OCI-LY1 (cell line): ENCODE measurements at regions not wholly inside any gene's neighbourhood (a gene's known extent, or its start where the extent isn't known, plus 50 kb on each side); places are given as distances from the start of the nearest gene placed in this dataset.
"Not testable (repeated sequence)": the region's sequence is repeated elsewhere in the genome, so short reads cannot be mapped to it uniquely, and the experiment has no call there.

Experiments
- EZH2 ChIP-seq: fragments of 200-600 bp; sonication (generic), shearing (Covaris generic); IDR thresholded peaks from 2 replicates; pipeline ENCODE4 v1.8.0; 2017; ENCODE audit warnings: borderline replicate concordance, mixed run types, mild to moderate bottlenecking, antibody characterized with exemption, low read length, moderate library complexity, mixed read lengths
- TF ChIP-seq, protein P1 (sequence below): fragments of 200-600 bp; sonication (generic), shearing (Covaris generic); IDR thresholded peaks from 2 replicates; pipeline ENCODE4 v1.5.1; 2017; ENCODE audit warnings: mild to moderate bottlenecking, antibody characterized with exemption, low read length, moderate library complexity, mixed read lengths

DNA sequence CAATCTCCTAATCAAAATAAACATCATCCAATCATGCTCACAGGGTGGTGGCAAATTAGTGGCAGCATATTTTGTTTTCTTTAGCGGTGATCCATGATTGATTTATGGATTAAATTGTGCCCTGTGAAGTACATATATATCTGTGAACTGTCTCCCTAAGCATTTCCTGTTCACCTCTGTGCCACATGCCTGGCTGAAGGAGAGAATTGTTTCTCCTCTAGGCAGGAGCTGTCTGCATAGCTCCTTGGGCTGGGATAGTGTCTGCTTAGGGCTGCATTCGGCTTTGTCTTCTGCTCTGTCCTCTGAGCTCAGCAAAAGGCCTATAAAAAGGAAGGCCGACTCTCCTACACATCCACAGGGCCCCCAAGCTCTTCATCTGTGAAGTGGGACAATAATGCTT lies 246.4 kb downstream of the BCL2L11 start:
- TF ChIP-seq, protein P1, sequence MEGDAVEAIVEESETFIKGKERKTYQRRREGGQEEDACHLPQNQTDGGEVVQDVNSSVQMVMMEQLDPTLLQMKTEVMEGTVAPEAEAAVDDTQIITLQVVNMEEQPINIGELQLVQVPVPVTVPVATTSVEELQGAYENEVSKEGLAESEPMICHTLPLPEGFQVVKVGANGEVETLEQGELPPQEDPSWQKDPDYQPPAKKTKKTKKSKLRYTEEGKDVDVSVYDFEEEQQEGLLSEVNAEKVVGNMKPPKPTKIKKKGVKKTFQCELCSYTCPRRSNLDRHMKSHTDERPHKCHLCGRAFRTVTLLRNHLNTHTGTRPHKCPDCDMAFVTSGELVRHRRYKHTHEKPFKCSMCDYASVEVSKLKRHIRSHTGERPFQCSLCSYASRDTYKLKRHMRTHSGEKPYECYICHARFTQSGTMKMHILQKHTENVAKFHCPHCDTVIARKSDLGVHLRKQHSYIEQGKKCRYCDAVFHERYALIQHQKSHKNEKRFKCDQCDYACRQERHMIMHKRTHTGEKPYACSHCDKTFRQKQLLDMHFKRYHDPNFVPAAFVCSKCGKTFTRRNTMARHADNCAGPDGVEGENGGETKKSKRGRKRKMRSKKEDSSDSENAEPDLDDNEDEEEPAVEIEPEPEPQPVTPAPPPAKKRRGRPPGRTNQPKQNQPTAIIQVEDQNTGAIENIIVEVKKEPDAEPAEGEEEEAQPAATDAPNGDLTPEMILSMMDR: not testable (repeated sequence)
- not testable (repeated sequence) for TF ChIP-seq EZH2
